Adrenal gland (tissue), 5 donors: ENCODE measurements at regions not wholly inside any gene's neighbourhood (a gene's known extent, or its start where the extent isn't known, plus 50 kb on each side); places are given as distances from the start of the nearest gene placed in this dataset.

Experiments
- CTCF ChIP-seq, 6 experiments: fragments of 450-650 bp in 4 of 6; fragments of 200-600 bp in 2 of 6; sonication (generic) in 1 of 6; IDR thresholded peaks; 1 replicate in 5 of 6; 2 replicates in 1 of 6; pipeline versions ENCODE4 v1.5.1 to v1.8.0; 2016 to 2021; ENCODE audit warnings: antibody characterized with exemption in 6 of 6, mild to moderate bottlenecking in 2 of 6, moderate library complexity in 1 of 6
- POLR2A ChIP-seq, 2 donors: fragments of 450-650 bp; IDR thresholded peaks; one replicate each; pipeline ENCODE4 v1.6.1; 2017; ENCODE audit warnings: antibody characterized with exemption in 2 of 2, mild to moderate bottlenecking in 2 of 2, moderate library complexity in 1 of 2
- donor health status: DM: no; HTN: no; CAD: no.

- TF ChIP-seq CTCF (IDR thresholded peaks at IDR 0.05) (no peak), POLR2A (IDR thresholded peaks at IDR 0.05) (no peak)
Measured at GRCh38 chr14:54117396-54117795, 160.8 kb upstream of the BMP4 start.
